Body of pancreas (tissue), 4 donors: ENCODE measurements at regions not wholly inside any gene's neighbourhood (a gene's known extent, or its start where the extent isn't known, plus 50 kb on each side); places are given as distances from the start of the nearest gene placed in this dataset.

Source experiments
- ATAC-seq: fragments of 150-250 bp; one replicate; pipeline ENCODE4 v1.9.1; 2016
- DNase-seq, 4 donors: peaks; one replicate each; pipeline ENCODE4 v3.0.0-alpha.2; 2019
- H3K27ac ChIP-seq, 4 donors: fragments of 200-600 bp; sonication (generic); 1 replicate in 3 of 4; 2 replicates in 1 of 4; pipeline versions ENCODE4 v1.5.1 to v1.6.1; 2016 to 2019; ENCODE audit warnings: mild to moderate bottlenecking in 1 of 4, mixed read lengths in 1 of 4, moderate library complexity in 1 of 4
- H3K27me3 ChIP-seq, 2 donors: fragments of 200-600 bp; sonication (generic); one replicate each; pipeline ENCODE4 v1.6.0; 2016; ENCODE audit warnings: mild to moderate bottlenecking in 1 of 2
- H3K36me3 ChIP-seq, 2 donors: fragments of 200-600 bp; sonication (generic); replicated peaks in 1 of 2; 2 replicates each; pipeline ENCODE4 v1.5.1; 2016; ENCODE audit warnings: low read depth in 2 of 2; ENCODE audit not compliant: insufficient read depth in 1 of 2
- H3K4me1 ChIP-seq: fragments of 200-600 bp; sonication (generic); one replicate; pipeline ENCODE4 v1.6.0; 2016
- H3K4me3 ChIP-seq, 2 donors: fragments of 200-600 bp; sonication (generic); 1 replicate in 1 of 2; 2 replicates in 1 of 2; pipeline ENCODE4 v1.5.1; 2016 to 2019
- H3K9me3 ChIP-seq, 3 donors: fragments of 200-600 bp; sonication (generic); 1 replicate in 2 of 3; 2 replicates in 1 of 3; pipeline ENCODE4 v1.5.1; 2016
- POLR2A ChIP-seq, 3 donors: fragments of 450-650 bp; IDR thresholded peaks; one replicate each; pipeline ENCODE4 v1.6.1; 2016; ENCODE audit warnings: antibody characterized with exemption in 3 of 3, mild to moderate bottlenecking in 2 of 3
- WGBS, 2 donors: methylation state at CpG; one replicate each; pipeline ENCODE4 v1.1.5; 2017; 5-methylcytosine and 5-hydroxymethylcytosine counted together
- intact Hi-C: fragments of 100-400 bp; cut with DNase I; formaldehyde crosslinking; loops from one replicate; pipeline ENCODE4 v1.15.1; 2023
- TF ChIP-seq, protein P1 (sequence below), 7 experiments: fragments of 450-650 bp in 4 of 7; fragments of 200-600 bp in 3 of 7; sonication (generic) in 3 of 7; IDR thresholded peaks; one replicate each; pipeline ENCODE4 v1.5.1; 2016 to 2019; ENCODE audit warnings: antibody characterized with exemption in 7 of 7

DNA sequence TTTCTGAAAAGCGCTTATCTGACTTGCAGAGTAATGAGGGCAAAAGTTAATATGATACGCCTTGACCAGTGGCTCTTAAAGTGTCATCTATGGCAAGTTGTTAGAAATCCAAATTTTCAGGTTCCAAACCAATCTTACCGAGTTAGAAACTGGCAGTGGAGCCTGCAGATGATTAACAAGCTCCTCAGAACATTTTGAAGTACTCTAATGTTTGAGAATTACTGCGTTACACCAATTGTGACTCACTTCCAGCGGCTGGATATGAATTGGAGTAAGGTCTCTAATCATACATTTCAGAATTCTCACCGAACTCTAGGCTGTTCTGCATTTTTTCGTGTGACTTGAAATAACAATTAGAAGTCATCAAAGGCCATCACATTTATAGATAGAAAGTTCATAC, 73.5 kb upstream of the TMPRSS15 start:
- no peaks in the 10 kb centered on the region for H3K4me1 ChIP-seq
- no peaks in the 10 kb centered on the region for H3K36me3 ChIP-seq
- no peak overlapping the region for H3K4me3 ChIP-seq
- H3K27me3 ChIP-seq: no peaks in the 10 kb centered on the region
- DNase-seq (no peak), ATAC-seq (no peak)
- H3K27ac ChIP-seq: no peak overlapping the region
- no peaks in the 10 kb centered on the region for H3K9me3 ChIP-seq
- intact Hi-C loops: no loop called here
- 52 to 61% methylated on average over 7 of the region's 7 CpGs for WGBS, 2 donors
- TF ChIP-seq, protein P1, sequence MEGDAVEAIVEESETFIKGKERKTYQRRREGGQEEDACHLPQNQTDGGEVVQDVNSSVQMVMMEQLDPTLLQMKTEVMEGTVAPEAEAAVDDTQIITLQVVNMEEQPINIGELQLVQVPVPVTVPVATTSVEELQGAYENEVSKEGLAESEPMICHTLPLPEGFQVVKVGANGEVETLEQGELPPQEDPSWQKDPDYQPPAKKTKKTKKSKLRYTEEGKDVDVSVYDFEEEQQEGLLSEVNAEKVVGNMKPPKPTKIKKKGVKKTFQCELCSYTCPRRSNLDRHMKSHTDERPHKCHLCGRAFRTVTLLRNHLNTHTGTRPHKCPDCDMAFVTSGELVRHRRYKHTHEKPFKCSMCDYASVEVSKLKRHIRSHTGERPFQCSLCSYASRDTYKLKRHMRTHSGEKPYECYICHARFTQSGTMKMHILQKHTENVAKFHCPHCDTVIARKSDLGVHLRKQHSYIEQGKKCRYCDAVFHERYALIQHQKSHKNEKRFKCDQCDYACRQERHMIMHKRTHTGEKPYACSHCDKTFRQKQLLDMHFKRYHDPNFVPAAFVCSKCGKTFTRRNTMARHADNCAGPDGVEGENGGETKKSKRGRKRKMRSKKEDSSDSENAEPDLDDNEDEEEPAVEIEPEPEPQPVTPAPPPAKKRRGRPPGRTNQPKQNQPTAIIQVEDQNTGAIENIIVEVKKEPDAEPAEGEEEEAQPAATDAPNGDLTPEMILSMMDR (IDR thresholded peaks at IDR 0.05): no peak
- no peak for TF ChIP-seq POLR2A (IDR thresholded peaks at IDR 0.05)

DNA sequence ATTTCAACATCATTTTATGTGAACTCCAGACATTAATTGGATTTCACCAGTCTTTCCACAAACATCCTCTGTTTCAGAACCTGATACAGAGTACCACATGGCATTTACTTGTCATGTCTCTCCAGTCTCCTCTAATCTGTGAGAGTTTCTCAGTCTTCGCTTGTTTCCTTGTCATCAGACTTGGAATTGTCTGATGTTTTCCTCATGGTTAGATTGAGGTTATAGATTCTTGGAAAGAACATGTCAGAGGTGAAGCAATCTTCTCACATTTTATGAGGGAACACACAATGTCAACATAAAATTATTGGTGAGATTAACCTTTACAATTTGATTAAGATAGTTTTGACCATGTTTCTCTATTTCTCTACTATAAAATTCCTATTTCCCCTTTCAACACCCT, 74.9 kb upstream of the TMPRSS15 start:
- H3K4me1 ChIP-seq: no peaks in the 10 kb centered on the region
- TF ChIP-seq, protein P1 (IDR thresholded peaks at IDR 0.05): no peak
- no peak for TF ChIP-seq POLR2A (IDR thresholded peaks at IDR 0.05)
- DNase-seq (no peak), ATAC-seq (no peak)
- H3K9me3 ChIP-seq: no peaks in the 10 kb centered on the region
- 26 to 69% methylated on average over 1 of the region's 1 CpG for WGBS, 2 donors
- intact Hi-C loops: no loop called here
- H3K4me3 ChIP-seq: no peak overlapping the region
- H3K36me3 ChIP-seq: no peaks in the 10 kb centered on the region
- no peaks in the 10 kb centered on the region for H3K27me3 ChIP-seq
- H3K27ac ChIP-seq: no peak overlapping the region

DNA sequence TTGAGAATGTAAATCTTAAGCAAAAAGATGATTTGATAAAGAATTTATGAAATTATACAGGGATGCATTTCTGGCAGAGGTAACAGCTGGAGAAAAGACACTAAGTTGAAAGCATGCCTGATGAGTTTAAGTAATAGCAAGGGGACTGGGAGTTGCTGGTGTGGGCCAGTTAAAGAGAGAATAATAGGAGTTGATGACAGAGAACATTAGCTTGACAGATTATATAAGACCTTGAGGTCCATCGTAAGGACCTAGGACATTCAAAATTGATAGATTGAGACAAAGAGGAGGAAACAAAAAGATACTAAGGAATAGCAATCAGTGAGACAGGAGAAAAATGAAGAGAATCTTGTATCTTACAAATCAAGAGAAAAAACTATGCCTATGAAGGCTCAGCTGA, 84.7 kb upstream of the TMPRSS15 start:
- no peak overlapping the region for H3K4me3 ChIP-seq
- intact Hi-C loops: no loop called here
- DNase-seq (no peak), ATAC-seq (no peak)
- no peak overlapping the region for H3K27ac ChIP-seq
- no peaks in the 10 kb centered on the region for H3K36me3 ChIP-seq
- H3K27me3 ChIP-seq: no peaks in the 10 kb centered on the region
- 29 to 38% methylated on average over 1 of the region's 1 CpG for WGBS, 2 donors
- no peaks in the 10 kb centered on the region for H3K9me3 ChIP-seq
- TF ChIP-seq, protein P1 (IDR thresholded peaks at IDR 0.05): no peak
- no peak for TF ChIP-seq POLR2A (IDR thresholded peaks at IDR 0.05)
- no peaks in the 10 kb centered on the region for H3K4me1 ChIP-seq

DNA sequence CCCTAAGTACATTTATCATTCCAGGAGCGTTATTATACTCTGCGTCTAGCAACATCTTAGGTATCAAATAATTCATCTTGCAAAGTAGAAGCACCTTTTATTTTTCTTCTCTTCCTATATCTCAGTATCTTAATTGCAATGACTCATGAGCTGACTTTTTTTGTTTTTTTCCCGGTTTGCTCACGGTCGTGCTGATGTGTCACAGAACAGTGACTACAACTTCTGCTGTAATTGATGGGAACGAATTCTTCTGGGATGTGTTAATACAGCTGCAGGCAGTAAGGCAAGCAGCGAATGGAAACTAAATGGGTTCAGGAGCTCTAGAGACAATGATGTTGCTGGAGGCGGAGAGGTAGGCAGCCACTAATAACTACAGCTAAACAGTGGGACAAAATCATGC, 89.8 kb upstream of the TMPRSS15 start:
- no peaks in the 10 kb centered on the region for H3K36me3 ChIP-seq
- no peak for DNase-seq
- no peak for TF ChIP-seq POLR2A (IDR thresholded peaks at IDR 0.05)
- TF ChIP-seq, protein P1 (IDR thresholded peaks at IDR 0.05): no peak
- no peak for ATAC-seq
- no peaks in the 10 kb centered on the region for H3K27me3 ChIP-seq
- intact Hi-C loops: no loop called here
- H3K9me3 ChIP-seq: no peaks in the 10 kb centered on the region
- no peak overlapping the region for H3K27ac ChIP-seq
- 58 to 68% methylated on average over 8 of the region's 8 CpGs for WGBS, 2 donors
- no peak overlapping the region for H3K4me3 ChIP-seq
- H3K4me1 ChIP-seq: no peaks in the 10 kb centered on the region

DNA sequence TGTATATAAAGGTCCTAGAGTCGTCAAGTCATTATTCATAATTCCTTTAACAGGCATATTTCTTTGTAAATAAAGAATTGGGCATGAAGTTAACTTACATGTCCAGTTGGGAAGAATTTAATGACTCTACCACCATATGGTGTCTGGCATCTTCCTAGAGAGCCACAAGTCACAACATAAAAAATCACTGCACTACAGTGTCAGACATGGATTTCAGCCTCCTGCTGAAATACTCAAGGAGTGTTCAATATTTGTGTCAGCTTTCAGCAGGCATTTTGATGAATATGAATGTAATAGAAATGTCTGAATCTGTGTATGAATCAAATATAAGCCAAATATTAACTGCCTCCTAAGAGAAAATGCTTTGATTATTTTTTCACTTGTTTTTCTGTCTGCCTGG, 91.9 kb upstream of the TMPRSS15 start:
- TF ChIP-seq, protein P1 (IDR thresholded peaks at IDR 0.05): no peak
- no peak for TF ChIP-seq POLR2A (IDR thresholded peaks at IDR 0.05)
- WGBS, 2 donors: 30 to 34% methylated on average over 1 of the region's 1 CpG
- Histone ChIP-seq H3K27me3 (no peaks in the 10 kb centered on the region), H3K9me3 (no peaks in the 10 kb centered on the region), H3K36me3 (no peaks in the 10 kb centered on the region), H3K27ac (no peak overlapping the region), H3K4me3 (no peak overlapping the region), H3K4me1 (no peaks in the 10 kb centered on the region)
- ATAC-seq (no peak), DNase-seq (no peak)
- intact Hi-C loops: no loop called here
